GM23338 (cell line): ENCODE measurements at regions not wholly inside any gene's neighbourhood (a gene's known extent, or its start where the extent isn't known, plus 50 kb on each side); places are given as distances from the start of the nearest gene placed in this dataset.

ENCODE experiments used
- ATAC-seq: fragments of 200-7000 bp; cut with Tn5 transposase; 3 replicates; pipeline ENCODE4 v1.9.1; 2020
- DNase-seq: peaks from one replicate; pipeline ENCODE4 v3.0.0-alpha.2; 2015; ENCODE audit warnings: low spot score
- H2AFZ ChIP-seq: fragments of 200-600 bp; sonication (generic); 2 replicates; pipeline ENCODE4 v1.8.0; 2016; ENCODE audit warnings: antibody characterized with exemption, mild to moderate bottlenecking, moderate library complexity
- H3F3A ChIP-seq: fragments of 200-600 bp; sonication (generic); replicated peaks from 2 replicates; pipeline ENCODE4 v1.8.0; 2017; ENCODE audit warnings: antibody characterized with exemption, mixed run types, low read depth
- H3K27ac ChIP-seq: fragments of 200-600 bp; sonication (generic); 2 replicates; pipeline ENCODE4 v1.6.1; 2016; ENCODE audit warnings: low read depth
- H3K27me3 ChIP-seq: fragments of 200-600 bp; sonication (generic); 2 replicates; pipeline ENCODE4 v1.8.0; 2016; ENCODE audit warnings: mild to moderate bottlenecking, mixed run types, moderate library complexity; ENCODE audit not compliant: insufficient read depth
- H3K36me3 ChIP-seq: fragments of 200-600 bp; sonication (generic); 2 replicates; pipeline ENCODE4 v1.8.0; 2016; ENCODE audit warnings: mild to moderate bottlenecking; ENCODE audit not compliant: insufficient read depth
- H3K4me1 ChIP-seq: fragments of 200-600 bp; sonication (generic); 2 replicates; pipeline ENCODE4 v1.8.0; 2016; ENCODE audit warnings: mild to moderate bottlenecking, moderate library complexity; ENCODE audit not compliant: insufficient read depth
- H3K4me2 ChIP-seq: fragments of 200-600 bp; sonication (generic); 2 replicates; pipeline ENCODE4 v1.7.1; 2017; ENCODE audit warnings: mixed run types
- H3K4me3 ChIP-seq: fragments of 200-600 bp; sonication (generic); 2 replicates; pipeline ENCODE4 v1.6.1; 2016; ENCODE audit warnings: mixed run types
- H3K79me2 ChIP-seq: fragments of 200-600 bp; sonication (generic); replicated peaks from 2 replicates; pipeline ENCODE4 v1.8.0; 2017; ENCODE audit warnings: mild to moderate bottlenecking; ENCODE audit not compliant: insufficient read depth
- H3K9me2 ChIP-seq: fragments of 200-600 bp; sonication (generic); 2 replicates; pipeline ENCODE4 v1.8.0; 2017; ENCODE audit not compliant: insufficient read depth
- H4K20me1 ChIP-seq: fragments of 200-600 bp; sonication (generic); replicated peaks from 2 replicates; pipeline ENCODE4 v1.8.0; 2017; ENCODE audit warnings: mild to moderate bottlenecking; ENCODE audit not compliant: insufficient read depth
- H3K27ac Mint-ChIP-seq: 2 replicates; pipeline ENCODE4 v1.8.0; 2020; ENCODE audit warnings: inconsistent platforms, mild to moderate bottlenecking, moderate library complexity, mixed read lengths
- H3K27me3 Mint-ChIP-seq: 3 replicates; pipeline ENCODE4 v1.8.0; 2022; ENCODE audit warnings: low read depth, mild to moderate bottlenecking, moderate library complexity, mixed read lengths, inconsistent platforms; ENCODE audit not compliant: insufficient read depth, poor library complexity
- H3K36me3 Mint-ChIP-seq: 3 replicates; pipeline ENCODE4 v1.8.0; 2021; ENCODE audit warnings: low read depth, mild to moderate bottlenecking, inconsistent platforms, moderate library complexity, mixed read lengths
- H3K4me1 Mint-ChIP-seq: 3 replicates; pipeline ENCODE4 v1.8.0; 2020; ENCODE audit warnings: mild to moderate bottlenecking, inconsistent platforms, mixed read lengths
- H3K4me3 Mint-ChIP-seq: 3 replicates; pipeline ENCODE4 v1.8.0; 2021; ENCODE audit warnings: moderate library complexity, mild to moderate bottlenecking, inconsistent platforms, mixed read lengths
- H3K9me3 Mint-ChIP-seq: 3 replicates; pipeline ENCODE4 v1.8.0; 2020; ENCODE audit warnings: moderate library complexity, mild to moderate bottlenecking, inconsistent platforms, mixed read lengths
- CREB1 ChIP-seq: fragments of 250-450 bp; sonication (Bioruptor Pico); IDR thresholded peaks from 2 replicates; pipeline ENCODE4 v1.5.0; 2020; ENCODE audit warnings: low read depth, mild to moderate bottlenecking, moderate library complexity
- CTCF ChIP-seq, 2 experiments: fragments of 200-600 bp in 1 of 2; sonication (generic) in 1 of 2; conservative IDR thresholded peaks; 2 replicates each; pipeline versions ENCODE4 v1.5.1 to v1.6.1; 2016 to 2017; ENCODE audit warnings: antibody characterized with exemption in 2 of 2, low read depth in 2 of 2, mild to moderate bottlenecking in 2 of 2, moderate library complexity in 1 of 2
- ETS1 ChIP-seq: IDR thresholded peaks from 2 replicates; pipeline ENCODE4 v1.6.1; 2016; ENCODE audit warnings: antibody characterized with exemption
- EZH2 ChIP-seq: fragments of 200-600 bp; sonication (generic); IDR thresholded peaks from one replicate; pipeline ENCODE4 v1.8.0; 2017; ENCODE audit warnings: antibody characterized with exemption, mild to moderate bottlenecking, low read depth; ENCODE audit not compliant: unreplicated experiment
- EZH2phosphoT487 ChIP-seq: fragments of 200-600 bp; sonication (generic); IDR thresholded peaks from one replicate; pipeline ENCODE4 v1.8.1; 2018; ENCODE audit warnings: antibody characterized with exemption; ENCODE audit not compliant: unreplicated experiment
- JUNB ChIP-seq: IDR thresholded peaks from one replicate; pipeline ENCODE4 v1.6.1; 2016; ENCODE audit warnings: antibody characterized with exemption; ENCODE audit not compliant: unreplicated experiment
- NANOG ChIP-seq: IDR thresholded peaks from 2 replicates; pipeline ENCODE4 v1.6.1; 2016; ENCODE audit warnings: antibody characterized with exemption, borderline replicate concordance
- POLR2AphosphoS5 ChIP-seq: IDR thresholded peaks from 2 replicates; pipeline ENCODE4 v1.6.1; 2016; ENCODE audit warnings: antibody characterized with exemption, low read depth
- REST ChIP-seq: IDR thresholded peaks from one replicate; pipeline ENCODE4 v1.6.1; 2018; ENCODE audit warnings: antibody characterized with exemption; ENCODE audit not compliant: unreplicated experiment
- STAT1 ChIP-seq: IDR thresholded peaks from one replicate; pipeline ENCODE4 v1.6.1; 2016; ENCODE audit warnings: antibody characterized with exemption; ENCODE audit not compliant: unreplicated experiment
- ZNF114 ChIP-seq: fragments of 250-450 bp; sonication (Bioruptor Pico); IDR thresholded peaks from 2 replicates; pipeline ENCODE4 v1.5.0; 2020; ENCODE audit warnings: mild to moderate bottlenecking, moderate library complexity
- ZNF331 ChIP-seq: fragments of 250-450 bp; sonication (Bioruptor Pico); IDR thresholded peaks from 2 replicates; pipeline ENCODE4 v1.5.0; 2020; ENCODE audit warnings: low read depth, mild to moderate bottlenecking, moderate library complexity
- ZNF462 ChIP-seq: fragments of 250-450 bp; sonication (Bioruptor Pico); IDR thresholded peaks from 2 replicates; pipeline ENCODE4 v1.5.0; 2020; ENCODE audit warnings: mild to moderate bottlenecking, moderate library complexity

GRCh38 chr3:134729649-134730048 is 65.4 kb upstream of the EPHB1 start:
- Mint-ChIP-seq H3K4me1 (no peaks in the 10 kb centered on the region), H3K36me3 (no peaks in the 10 kb centered on the region), H3K4me3 (no peak overlapping the region), H3K9me3 (no peaks in the 10 kb centered on the region), H3K27me3 (no peaks in the 10 kb centered on the region), H3K27ac (no peak overlapping the region)
- ATAC-seq (no peak), DNase-seq (no peak)
- Histone ChIP-seq H3F3A (no peaks in the 10 kb centered on the region), H2AFZ (no peak overlapping the region), H3K27me3 (no peaks in the 10 kb centered on the region), H3K9me2 (no peaks in the 10 kb centered on the region), H3K4me1 (no peaks in the 10 kb centered on the region), H3K4me3 (no peak overlapping the region), H3K4me2 (no peak overlapping the region), H3K79me2 (no peaks in the 10 kb centered on the region), H4K20me1 (no peaks in the 10 kb centered on the region), H3K27ac (no peak overlapping the region), H3K36me3 (no peaks in the 10 kb centered on the region)
- TF ChIP-seq ETS1, result no peak
- no peak for TF ChIP-seq EZH2
- no peak for TF ChIP-seq STAT1
- TF ChIP-seq ZNF331 (CRISPR knock-in tag), result no peak
- no peak for TF ChIP-seq ZNF114 (CRISPR knock-in tag)
- TF ChIP-seq CREB1 (CRISPR knock-in tag), result no peak
- TF ChIP-seq REST, result no peak
- no peak for TF ChIP-seq CTCF (conservative IDR thresholded peaks at IDR 0.05; ENCODE audit: low read depth in 2 of 2)
- no peak for TF ChIP-seq POLR2AphosphoS5
- no peak for TF ChIP-seq JUNB
- no peak for TF ChIP-seq ZNF462
- TF ChIP-seq NANOG, result no peak
- no peak for TF ChIP-seq EZH2phosphoT487
